D341Med (cell line): ENCODE measurements at regions not wholly inside any gene's neighbourhood (a gene's known extent, or its start where the extent isn't known, plus 50 kb on each side); places are given as distances from the start of the nearest gene placed in this dataset.
"Not testable (repeated sequence)": the region's sequence is repeated elsewhere in the genome, so short reads cannot be mapped to it uniquely, and the experiment has no call there.

Source experiments
- DNase-seq: peaks from one replicate; pipeline ENCODE4 v3.0.0; 2012; ENCODE audit warnings: low spot score

GRCh38 chr19:31529121-31529520, 179.9 kb upstream of the TSHZ3 start:
- no peak for DNase-seq

- no peak for DNase-seq
Observed at GRCh38 chr19:31530781-31531180, 181.5 kb upstream of the TSHZ3 start.

GRCh38 chr19:31531326-31531725, 182.1 kb upstream of the TSHZ3 start:
- no peak for DNase-seq

- peak; percentile 4 for DNase-seq
Observed at GRCh38 chr19:31532034-31532433, 182.8 kb upstream of the TSHZ3 start.

GRCh38 chr19:31533114-31533513, 183.9 kb upstream of the TSHZ3 start:
- DNase-seq = no peak

- peak; percentile 1 for DNase-seq
Observed at GRCh38 chr19:31534231-31534630, 185.0 kb upstream of the TSHZ3 start.

GRCh38 chr19:31534786-31535657, 185.8 kb upstream of the TSHZ3 start:
- DNase-seq = peak; percentile 9

GRCh38 chr19:31535691-31536460, 186.6 kb upstream of the TSHZ3 start:
- peak; percentile 6 for DNase-seq

- DNase-seq = peak; percentile 6
Observed at GRCh38 chr19:31537136-31537535, 187.9 kb upstream of the TSHZ3 start.

- DNase-seq = not testable (repeated sequence)
Observed at GRCh38 chr19:31537902-31538301, 188.7 kb upstream of the TSHZ3 start.

- DNase-seq = peak; percentile 18
Observed at GRCh38 chr19:31538879-31539278, 189.6 kb upstream of the TSHZ3 start.

GRCh38 chr19:31539386-31539785, 190.2 kb upstream of the TSHZ3 start:
- DNase-seq = peak; percentile 4

GRCh38 chr19:31541396-31541795, 192.2 kb upstream of the TSHZ3 start:
- peak; percentile 2 for DNase-seq

- DNase-seq = peak; percentile 12
Observed at GRCh38 chr19:31543456-31543855, 194.2 kb upstream of the TSHZ3 start.

- DNase-seq = peak; percentile 4
Observed at GRCh38 chr19:31545777-31546176, 196.5 kb upstream of the TSHZ3 start.

- DNase-seq = no peak
Observed at GRCh38 chr19:31546205-31546960, 197.1 kb upstream of the TSHZ3 start.

GRCh38 chr19:31548941-31549340, 199.7 kb upstream of the TSHZ3 start:
- DNase-seq = peak; percentile 64

GRCh38 chr19:31553112-31553845, 204.0 kb upstream of the TSHZ3 start:
- DNase-seq = no peak

- DNase-seq = no peak
Observed at GRCh38 chr19:31553846-31554215, 204.6 kb upstream of the TSHZ3 start.

GRCh38 chr19:31554360-31554759, 205.1 kb upstream of the TSHZ3 start:
- no peak for DNase-seq

- no peak for DNase-seq
Observed at GRCh38 chr19:31555634-31556215, 206.5 kb upstream of the TSHZ3 start.
